ENCODE measurements at regions not wholly inside any gene's neighbourhood (a gene's known extent, or its start where the extent isn't known, plus 50 kb on each side); places are given as distances from the start of the nearest gene placed in this dataset.

DNA sequence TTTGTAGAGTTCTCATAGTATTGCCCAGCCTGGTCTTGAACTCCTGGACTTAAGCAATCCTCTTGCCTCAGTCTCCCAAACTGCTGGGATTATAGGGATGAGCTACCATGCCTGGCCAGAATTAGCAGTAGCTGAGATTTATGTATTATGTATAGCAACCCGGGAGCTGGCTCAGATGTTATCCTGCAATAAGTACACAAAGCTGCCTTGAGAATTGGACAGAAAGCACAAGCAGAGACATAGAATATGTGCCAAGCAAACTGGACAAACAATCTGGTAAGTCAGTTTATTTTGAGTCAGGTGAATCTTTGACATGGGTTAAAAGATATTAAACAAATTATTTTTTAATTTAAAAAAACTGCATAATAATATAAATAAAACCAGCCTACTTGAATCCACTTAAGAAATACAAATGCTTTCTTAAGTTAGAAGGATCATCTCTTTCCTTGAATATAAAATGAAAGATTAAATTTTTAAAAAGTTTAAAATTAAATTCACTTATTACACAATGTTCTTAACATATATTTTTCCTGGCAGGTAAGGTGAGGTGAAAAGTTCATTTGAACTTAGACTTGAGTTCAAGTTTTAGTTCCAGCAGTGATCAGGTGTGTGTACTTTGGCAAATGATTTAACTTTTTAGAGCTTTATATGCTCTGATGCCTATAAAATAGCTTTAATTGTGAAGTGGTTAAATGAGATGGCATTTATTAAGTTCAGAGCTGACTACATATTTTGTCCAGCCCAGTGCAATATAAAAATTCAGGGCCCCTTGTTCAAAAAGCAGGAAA is 87.8 kb upstream of the ACSL1 start:
- TF ChIP-seq, protein P1, sequence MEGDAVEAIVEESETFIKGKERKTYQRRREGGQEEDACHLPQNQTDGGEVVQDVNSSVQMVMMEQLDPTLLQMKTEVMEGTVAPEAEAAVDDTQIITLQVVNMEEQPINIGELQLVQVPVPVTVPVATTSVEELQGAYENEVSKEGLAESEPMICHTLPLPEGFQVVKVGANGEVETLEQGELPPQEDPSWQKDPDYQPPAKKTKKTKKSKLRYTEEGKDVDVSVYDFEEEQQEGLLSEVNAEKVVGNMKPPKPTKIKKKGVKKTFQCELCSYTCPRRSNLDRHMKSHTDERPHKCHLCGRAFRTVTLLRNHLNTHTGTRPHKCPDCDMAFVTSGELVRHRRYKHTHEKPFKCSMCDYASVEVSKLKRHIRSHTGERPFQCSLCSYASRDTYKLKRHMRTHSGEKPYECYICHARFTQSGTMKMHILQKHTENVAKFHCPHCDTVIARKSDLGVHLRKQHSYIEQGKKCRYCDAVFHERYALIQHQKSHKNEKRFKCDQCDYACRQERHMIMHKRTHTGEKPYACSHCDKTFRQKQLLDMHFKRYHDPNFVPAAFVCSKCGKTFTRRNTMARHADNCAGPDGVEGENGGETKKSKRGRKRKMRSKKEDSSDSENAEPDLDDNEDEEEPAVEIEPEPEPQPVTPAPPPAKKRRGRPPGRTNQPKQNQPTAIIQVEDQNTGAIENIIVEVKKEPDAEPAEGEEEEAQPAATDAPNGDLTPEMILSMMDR (IDR thresholded peaks at IDR 0.05; ENCODE audit: low read depth, low read length) = no peak
- TF ChIP-seq EZH2phosphoT487 (IDR thresholded peaks at IDR 0.05; ENCODE audit: low read depth) = no peak

Measured in OCI-LY3 (cell line).